NOMO-1 treated with DMSO at 0.1 percent for 48 hours (cell line): ENCODE measurements at regions not wholly inside any gene's neighbourhood (a gene's known extent, or its start where the extent isn't known, plus 50 kb on each side); places are given as distances from the start of the nearest gene placed in this dataset.
"Not testable (repeated sequence)": the region's sequence is repeated elsewhere in the genome, so short reads cannot be mapped to it uniquely, and the experiment has no call there.

ENCODE experiments used
- DNase-seq: peaks from one replicate; lab custom pipeline; 2025; ENCODE audit not compliant: unreplicated experiment; lab: John Stamatoyannopoulos, UW

GRCh38 chr3:139198929-139199328, 144.9 kb upstream of the MRPS22 start:
- DNase-seq = no peak

- DNase-seq = no peak
These were observed 144.3 kb upstream of the MRPS22 start for GRCh38 chr3:139199421-139200010.

GRCh38 chr3:139201446-139202225, 142.2 kb upstream of the MRPS22 start:
- no peak for DNase-seq

- DNase-seq = no peak
These were observed 141.4 kb upstream of the MRPS22 start for GRCh38 chr3:139202226-139202958.

GRCh38 chr3:139202959-139203349, 140.9 kb upstream of the MRPS22 start:
- DNase-seq = no peak

GRCh38 chr3:139203752-139204151, 140.1 kb upstream of the MRPS22 start:
- DNase-seq = no peak

- no peak for DNase-seq
These were observed 139.1 kb upstream of the MRPS22 start for GRCh38 chr3:139204728-139205127.

- no peak for DNase-seq
These were observed 129.9 kb upstream of the MRPS22 start for GRCh38 chr3:139213936-139214335.

GRCh38 chr3:139216958-139217357, 126.9 kb upstream of the MRPS22 start:
- no peak for DNase-seq

- no peak for DNase-seq
These were observed 126.2 kb upstream of the MRPS22 start for GRCh38 chr3:139217633-139218032.

GRCh38 chr3:139218046-139218445, 125.8 kb upstream of the MRPS22 start:
- DNase-seq = no peak

- no peak for DNase-seq
These were observed 124.4 kb upstream of the MRPS22 start for GRCh38 chr3:139219463-139219862.

- DNase-seq = no peak
These were observed 121.6 kb upstream of the MRPS22 start for GRCh38 chr3:139222100-139222657.

- DNase-seq = no peak
These were observed 118.3 kb upstream of the MRPS22 start for GRCh38 chr3:139225548-139225947.

GRCh38 chr3:139226731-139227130, 117.1 kb upstream of the MRPS22 start:
- no peak for DNase-seq

- no peak for DNase-seq
These were observed 116.7 kb upstream of the MRPS22 start for GRCh38 chr3:139227165-139227564.

GRCh38 chr3:139227827-139228226, 116.0 kb upstream of the MRPS22 start:
- no peak for DNase-seq

GRCh38 chr3:139230391-139230790, 113.4 kb upstream of the MRPS22 start:
- DNase-seq = no peak

GRCh38 chr3:139231555-139232281, 112.1 kb upstream of the MRPS22 start:
- peak; percentile 78 for DNase-seq

- DNase-seq = not testable (repeated sequence)
These were observed 111.5 kb upstream of the MRPS22 start for GRCh38 chr3:139232341-139232740.

GRCh38 chr3:139234491-139234890, 109.3 kb upstream of the MRPS22 start:
- no peak for DNase-seq
